ENCODE measurements at regions not wholly inside any gene's neighbourhood (a gene's known extent, or its start where the extent isn't known, plus 50 kb on each side); places are given as distances from the start of the nearest gene placed in this dataset.
"Not testable (repeated sequence)": the region's sequence is repeated elsewhere in the genome, so short reads cannot be mapped to it uniquely, and the experiment has no call there.

GRCh38 chr3:82610236-82610635, 848.8 kb upstream of the GBE1 start:
- Mint-ChIP-seq H3K4me3 (no peak overlapping the region), H3K4me1 (no peaks in the 10 kb centered on the region), H3K27me3 (no peaks in the 10 kb centered on the region), H3K9me3 (peaks cover 6% of the 10 kb centered on the region), H3K36me3 (no peaks in the 10 kb centered on the region), H3K27ac (no peak overlapping the region)
- CTCF ChIA-PET: no interaction called here
- DNase-seq: no peak

GRCh38 chr3:82607391-82607790, 845.9 kb upstream of the GBE1 start:
- H3K27me3 Mint-ChIP-seq: no peaks in the 10 kb centered on the region
- H3K9me3 Mint-ChIP-seq: peaks cover 6% of the 10 kb centered on the region
- no peaks in the 10 kb centered on the region for H3K4me1 Mint-ChIP-seq
- no peak overlapping the region for H3K4me3 Mint-ChIP-seq
- CTCF ChIA-PET: no interaction called here
- H3K36me3 Mint-ChIP-seq: no peaks in the 10 kb centered on the region
- no peak for DNase-seq
- H3K27ac Mint-ChIP-seq: no peak overlapping the region

GRCh38 chr3:82596805-82597204, 835.4 kb upstream of the GBE1 start:
- peaks cover 22% of the 10 kb centered on the region for H3K9me3 Mint-ChIP-seq
- H3K27me3 Mint-ChIP-seq: no peaks in the 10 kb centered on the region
- CTCF ChIA-PET: no interaction called here
- no peak for DNase-seq
- no peaks in the 10 kb centered on the region for H3K4me1 Mint-ChIP-seq
- H3K4me3 Mint-ChIP-seq: no peak overlapping the region
- H3K36me3 Mint-ChIP-seq: no peaks in the 10 kb centered on the region
- H3K27ac Mint-ChIP-seq: no peak overlapping the region

- Mint-ChIP-seq H3K36me3 (no peaks in the 10 kb centered on the region), H3K27me3 (no peaks in the 10 kb centered on the region), H3K4me1 (no peaks in the 10 kb centered on the region), H3K27ac (no peak overlapping the region), H3K4me3 (no peak overlapping the region), H3K9me3 (peaks cover 22% of the 10 kb centered on the region)
- CTCF ChIA-PET: no interaction called here
- no peak for DNase-seq
Measured at GRCh38 chr3:82595530-82595929, 834.1 kb upstream of the GBE1 start.

- CTCF ChIA-PET: no interaction called here
- no peaks in the 10 kb centered on the region for H3K36me3 Mint-ChIP-seq
- H3K4me1 Mint-ChIP-seq: no peaks in the 10 kb centered on the region
- no peak for DNase-seq
- no peaks in the 10 kb centered on the region for H3K27me3 Mint-ChIP-seq
- peaks cover 3% of the 10 kb centered on the region for H3K9me3 Mint-ChIP-seq
- H3K4me3 Mint-ChIP-seq: no peak overlapping the region
- H3K27ac Mint-ChIP-seq: no peak overlapping the region
Measured at GRCh38 chr3:82587174-82587573, 825.7 kb upstream of the GBE1 start.

- CTCF ChIA-PET: no interaction called here
- Mint-ChIP-seq H3K36me3 (no peaks in the 10 kb centered on the region), H3K4me1 (no peaks in the 10 kb centered on the region), H3K4me3 (no peak overlapping the region), H3K27me3 (no peaks in the 10 kb centered on the region), H3K27ac (no peak overlapping the region), H3K9me3 (peaks cover 3% of the 10 kb centered on the region)
- DNase-seq: no peak
Measured at GRCh38 chr3:82586414-82586813, 825.0 kb upstream of the GBE1 start.

GRCh38 chr3:82586002-82586401, 824.6 kb upstream of the GBE1 start:
- H3K4me1 Mint-ChIP-seq, H3K27me3 Mint-ChIP-seq, DNase-seq, H3K27ac Mint-ChIP-seq, H3K36me3 Mint-ChIP-seq, H3K4me3 Mint-ChIP-seq, H3K9me3 Mint-ChIP-seq, CTCF ChIA-PET: not testable (repeated sequence)

- H3K9me3 Mint-ChIP-seq, H3K27ac Mint-ChIP-seq, H3K4me1 Mint-ChIP-seq, H3K4me3 Mint-ChIP-seq, H3K36me3 Mint-ChIP-seq, CTCF ChIA-PET, H3K27me3 Mint-ChIP-seq, DNase-seq: not testable (repeated sequence)
Measured at GRCh38 chr3:82585591-82585990, 824.1 kb upstream of the GBE1 start.

- H3K27me3 Mint-ChIP-seq, H3K27ac Mint-ChIP-seq, H3K4me1 Mint-ChIP-seq, H3K9me3 Mint-ChIP-seq, H3K4me3 Mint-ChIP-seq, DNase-seq, CTCF ChIA-PET, H3K36me3 Mint-ChIP-seq: not testable (repeated sequence)
Measured at GRCh38 chr3:82584861-82585260, 823.4 kb upstream of the GBE1 start.

GRCh38 chr3:82584415-82584814, 823.0 kb upstream of the GBE1 start:
- H3K27me3 Mint-ChIP-seq, H3K27ac Mint-ChIP-seq, H3K4me1 Mint-ChIP-seq, CTCF ChIA-PET, H3K36me3 Mint-ChIP-seq, DNase-seq, H3K9me3 Mint-ChIP-seq, H3K4me3 Mint-ChIP-seq: not testable (repeated sequence)

GRCh38 chr3:82581350-82581749, 819.9 kb upstream of the GBE1 start:
- no peak for DNase-seq
- CTCF ChIA-PET: no interaction called here
- Mint-ChIP-seq H3K36me3 (no peaks in the 10 kb centered on the region), H3K4me3 (no peak overlapping the region), H3K4me1 (no peaks in the 10 kb centered on the region), H3K27ac (no peak overlapping the region), H3K9me3 (no peaks in the 10 kb centered on the region), H3K27me3 (no peaks in the 10 kb centered on the region)

- no peak for DNase-seq
- H3K27me3 Mint-ChIP-seq: no peaks in the 10 kb centered on the region
- no peaks in the 10 kb centered on the region for H3K36me3 Mint-ChIP-seq
- H3K27ac Mint-ChIP-seq: no peak overlapping the region
- CTCF ChIA-PET: no interaction called here
- no peaks in the 10 kb centered on the region for H3K4me1 Mint-ChIP-seq
- H3K9me3 Mint-ChIP-seq: peaks cover 3% of the 10 kb centered on the region
- H3K4me3 Mint-ChIP-seq: no peak overlapping the region
Measured at GRCh38 chr3:82572721-82573120, 811.3 kb upstream of the GBE1 start.

- no peaks in the 10 kb centered on the region for H3K27me3 Mint-ChIP-seq
- CTCF ChIA-PET: no interaction called here
- peaks cover 7% of the 10 kb centered on the region for H3K9me3 Mint-ChIP-seq
- DNase-seq: no peak
- no peaks in the 10 kb centered on the region for H3K4me1 Mint-ChIP-seq
- no peak overlapping the region for H3K27ac Mint-ChIP-seq
- no peak overlapping the region for H3K4me3 Mint-ChIP-seq
- H3K36me3 Mint-ChIP-seq: no peaks in the 10 kb centered on the region
Measured at GRCh38 chr3:82568776-82569338, 807.4 kb upstream of the GBE1 start.

- Mint-ChIP-seq H3K4me3 (no peak overlapping the region), H3K27ac (no peak overlapping the region), H3K4me1 (no peaks in the 10 kb centered on the region), H3K36me3 (no peaks in the 10 kb centered on the region), H3K9me3 (peaks cover 5% of the 10 kb centered on the region), H3K27me3 (no peaks in the 10 kb centered on the region)
- CTCF ChIA-PET: no interaction called here
- DNase-seq: no peak
Measured at GRCh38 chr3:82567029-82567600, 805.7 kb upstream of the GBE1 start.

- H3K4me3 Mint-ChIP-seq: no peak overlapping the region
- H3K27ac Mint-ChIP-seq: no peak overlapping the region
- CTCF ChIA-PET: interaction anchor here (0.6 kb wide), 1 partner anchor 1610 kb away, joined by 3 read pairs; no protein-coding TSS in a partner anchor
- H3K27me3 Mint-ChIP-seq: no peaks in the 10 kb centered on the region
- H3K4me1 Mint-ChIP-seq: no peaks in the 10 kb centered on the region
- H3K9me3 Mint-ChIP-seq: peaks cover 3% of the 10 kb centered on the region
- DNase-seq: no peak
- H3K36me3 Mint-ChIP-seq: no peaks in the 10 kb centered on the region
Measured at GRCh38 chr3:82562896-82563295, 801.5 kb upstream of the GBE1 start.

GRCh38 chr3:82561784-82562183, 800.3 kb upstream of the GBE1 start:
- no peak overlapping the region for H3K27ac Mint-ChIP-seq
- CTCF ChIA-PET: no interaction called here
- no peaks in the 10 kb centered on the region for H3K27me3 Mint-ChIP-seq
- DNase-seq: no peak
- H3K9me3 Mint-ChIP-seq: peaks cover 3% of the 10 kb centered on the region
- H3K4me1 Mint-ChIP-seq: no peaks in the 10 kb centered on the region
- H3K4me3 Mint-ChIP-seq: no peak overlapping the region
- no peaks in the 10 kb centered on the region for H3K36me3 Mint-ChIP-seq

All from activated naive CD4-positive, alpha-beta T cell treated with anti-CD3 and anti-CD28 coated beads, Interleukin-2, amount 10 ng/mL, durations not matched to agents 7 days and 5 days (primary cell).